A549 (cell line): ENCODE measurements at regions not wholly inside any gene's neighbourhood (a gene's known extent, or its start where the extent isn't known, plus 50 kb on each side); places are given as distances from the start of the nearest gene placed in this dataset.

Source experiments
- ATAC-seq, 2 experiments: fragments of 200-7000 bp in 1 of 2; fragments of >200 bp in 1 of 2; cut with Nextera tagmentation in 1 of 2; cut with Tn5 transposase in 1 of 2; 3 replicates each; pipeline versions ENCODE4 v1.8.0 to v1.9.1; 2018 to 2020; ENCODE audit warnings: mild to moderate bottlenecking in 1 of 2, moderate library complexity in 1 of 2
- CTCF ChIA-PET: fragments of 300-600 bp; sonication (Branson Sonifier 250); formaldehyde crosslinking; extraction: SDS; loops from one replicate; lab custom pipeline; 2021; ENCODE audit warnings: antibody characterized with exemption, inconsistent platforms; lab: Yijun Ruan, JAX
- POLR2A ChIA-PET: fragments of 350-600 bp; formaldehyde crosslinking; extraction: SDS; loops from one replicate; lab custom pipeline; 2021; ENCODE audit warnings: antibody characterized with exemption, inconsistent platforms; lab: Yijun Ruan, JAX
- DNase-seq, 2 experiments: peaks; one replicate each; pipeline versions ENCODE4 v3.0.0 to v3.0.0-alpha.2; 2011 to 2016; ENCODE audit warnings: low read depth in 1 of 2, low spot score in 1 of 2
- FAIRE-seq: peaks from 2 replicates; lab custom pipeline; 2011; peaks lifted over from hg19 to GRCh38; lab: Jason Lieb, UNC
- H3K27ac ChIP-seq, 2 experiments: fragments of >200 bp; sonication (Bioruptor Twin); formaldehyde crosslinking; 3 replicates each; pipeline ENCODE4 v1.5.1; 2016 to 2017
- H3K4me1 ChIP-seq: fragments of >200 bp; sonication (Bioruptor Twin); formaldehyde crosslinking; 3 replicates; pipeline ENCODE4 v1.6.1; 2016
- H3K4me2 ChIP-seq: fragments of >200 bp; sonication (Bioruptor Twin); formaldehyde crosslinking; 3 replicates; pipeline ENCODE4 v1.6.1; 2016
- H3K4me3 ChIP-seq: fragments of >200 bp; sonication (Bioruptor Twin); formaldehyde crosslinking; 3 replicates; pipeline ENCODE4 v1.5.1; 2016
- H3K9me3 ChIP-seq: fragments of >200 bp; sonication (Bioruptor Twin); formaldehyde crosslinking; 3 replicates; pipeline ENCODE4 v1.6.1; 2016
- ATOH8 ChIP-seq: fragments of 250-450 bp; sonication (Bioruptor Pico); IDR thresholded peaks from 2 replicates; pipeline ENCODE4 v1.5.0; 2020; ENCODE audit warnings: low read depth, mild to moderate bottlenecking, moderate library complexity
- BCL3 ChIP-seq: fragments of >200 bp; sonication (Bioruptor Twin); formaldehyde crosslinking; IDR thresholded peaks from 3 replicates; pipeline ENCODE4 v1.6.1; 2016
- BHLHE40 ChIP-seq: IDR thresholded peaks from 2 replicates; pipeline ENCODE4 v1.6.1; 2012; ENCODE audit warnings: low read depth, low read length, inconsistent platforms
- EHMT2 ChIP-seq: fragments of 200-600 bp; sonication (generic); IDR thresholded peaks from 2 replicates; pipeline ENCODE4 v1.6.1; 2016; ENCODE audit warnings: antibody characterized with exemption, low read depth, mild to moderate bottlenecking, moderate library complexity
- FOSB ChIP-seq: fragments of 250-450 bp; sonication (Bioruptor Pico); IDR thresholded peaks from 2 replicates; pipeline ENCODE4 v1.5.0; 2020; ENCODE audit warnings: mild to moderate bottlenecking, moderate library complexity
- FOSL2 ChIP-seq, 2 experiments: fragments of 450-650 bp in 1 of 2; fragments of >200 bp in 1 of 2; sonication (Bioruptor Twin) in 1 of 2; formaldehyde crosslinking; IDR thresholded peaks; 2 replicates each; pipeline versions ENCODE4 v1.5.0 to v1.6.1; 2016 to 2020; ENCODE audit warnings: mild to moderate bottlenecking in 1 of 2, moderate library complexity in 1 of 2
- GATA3 ChIP-seq: IDR thresholded peaks from 2 replicates; pipeline ENCODE4 v1.6.1; 2012; ENCODE audit warnings: borderline replicate concordance
- HMGXB4 ChIP-seq: fragments of 250-450 bp; sonication (Bioruptor Pico); IDR thresholded peaks from 2 replicates; pipeline ENCODE4 v1.5.0; 2021; ENCODE audit warnings: mild to moderate bottlenecking, moderate library complexity, borderline replicate concordance
- HOXA7 ChIP-seq: fragments of 250-450 bp; sonication (Bioruptor Pico); IDR thresholded peaks from 2 replicates; pipeline ENCODE4 v1.5.0; 2020; ENCODE audit warnings: mild to moderate bottlenecking, moderate library complexity
- HOXB13 ChIP-seq: fragments of 250-450 bp; sonication (Bioruptor Pico); IDR thresholded peaks from 2 replicates; pipeline ENCODE4 v1.5.0; 2020; ENCODE audit warnings: low read depth, mild to moderate bottlenecking, moderate library complexity
- JUN ChIP-seq, 2 experiments: fragments of >200 bp; sonication (Bioruptor Twin); formaldehyde crosslinking; IDR thresholded peaks; 2 replicates in 1 of 2; 3 replicates in 1 of 2; pipeline ENCODE4 v1.6.1; 2016 to 2017
- MAX ChIP-seq: IDR thresholded peaks from 2 replicates; pipeline ENCODE4 v1.6.1; 2012
- MYC ChIP-seq: IDR thresholded peaks from 2 replicates; pipeline ENCODE4 v1.6.1; 2012; ENCODE audit warnings: mild to moderate bottlenecking, inconsistent platforms, low read length, improper control_type of control experiment, borderline replicate concordance
- NFE2L2 ChIP-seq: fragments of 150-350 bp; conservative IDR thresholded peaks from 2 replicates; pipeline ENCODE4 v1.6.1; 2014; ENCODE audit warnings: low read length
- NPAS2 ChIP-seq: fragments of 250-450 bp; sonication (Bioruptor Pico); IDR thresholded peaks from 2 replicates; pipeline ENCODE4 v1.8.0; 2022; ENCODE audit warnings: mild to moderate bottlenecking, moderate library complexity, borderline replicate concordance
- NR3C1 ChIP-seq: fragments of >200 bp; sonication (Bioruptor Twin); formaldehyde crosslinking; IDR thresholded peaks from 3 replicates; pipeline ENCODE4 v1.6.1; 2017
- RAD21 ChIP-seq, 2 experiments: fragments of >200 bp in 1 of 2; sonication (Bioruptor Twin) in 1 of 2; formaldehyde crosslinking in 1 of 2; IDR thresholded peaks in 1 of 2; conservative IDR thresholded peaks in 1 of 2; 2 replicates in 1 of 2; 3 replicates in 1 of 2; pipeline ENCODE4 v1.6.1; 2012 to 2018; ENCODE audit warnings: inconsistent platforms in 1 of 2
- RARB ChIP-seq: fragments of 250-450 bp; sonication (Bioruptor Pico); IDR thresholded peaks from 2 replicates; pipeline ENCODE4 v1.8.0; 2021; ENCODE audit warnings: mild to moderate bottlenecking, moderate library complexity
- TP53 ChIP-seq: fragments of 250-450 bp; sonication (Bioruptor Pico); IDR thresholded peaks from 2 replicates; pipeline ENCODE4 v1.5.0; 2021; ENCODE audit warnings: mild to moderate bottlenecking, moderate library complexity
- USF2 ChIP-seq: fragments of 450-650 bp; IDR thresholded peaks from 2 replicates; pipeline ENCODE4 v1.6.1; 2014; ENCODE audit warnings: antibody characterized with exemption
- ZFP36 ChIP-seq: fragments of 450-650 bp; IDR thresholded peaks from 2 replicates; pipeline ENCODE4 v1.6.1; 2014; ENCODE audit warnings: borderline replicate concordance; ENCODE audit not compliant: partially characterized antibody
- ZSCAN20 ChIP-seq: fragments of 250-450 bp; sonication (Bioruptor Pico); IDR thresholded peaks from 2 replicates; pipeline ENCODE4 v1.8.0; 2022; ENCODE audit warnings: mild to moderate bottlenecking, moderate library complexity
- WGBS: methylation state at CpG from one replicate; pipeline ENCODE4 v1.1.6; 2017; ENCODE audit errors: missing lambda C conversion rate; 5-methylcytosine and 5-hydroxymethylcytosine counted together
- TF ChIP-seq, protein P1 (sequence below): fragments of 150-350 bp; IDR thresholded peaks from 2 replicates; pipeline ENCODE4 v1.6.1; 2014; ENCODE audit warnings: low read depth, mild to moderate bottlenecking, low read length
- TF ChIP-seq, protein P2 (sequence below): fragments of >200 bp; sonication (Bioruptor Twin); formaldehyde crosslinking; IDR thresholded peaks from 3 replicates; pipeline ENCODE4 v1.5.1; 2016

DNA sequence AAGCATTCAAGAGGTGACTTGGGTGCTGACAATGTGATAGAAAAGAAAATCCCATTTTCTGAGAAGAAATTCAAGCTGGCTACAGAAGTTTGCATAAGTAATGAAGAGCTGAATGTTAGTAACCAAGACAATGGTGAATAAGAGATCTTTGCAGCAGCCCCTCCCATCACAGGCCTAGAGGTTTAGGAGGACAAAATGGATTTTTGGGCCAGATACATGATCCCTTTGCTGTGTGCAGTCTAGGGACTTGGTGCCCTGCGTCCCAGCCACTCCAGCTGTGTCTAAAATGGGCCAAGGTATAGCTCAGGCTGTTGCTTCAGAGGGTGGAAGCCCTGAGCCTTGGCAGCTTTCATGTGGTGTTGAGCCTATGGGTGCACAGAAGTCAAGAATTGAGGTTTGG, 107.0 kb upstream of the EPHA5 start:
- FAIRE-seq (no peak), ATAC-seq (no peak), DNase-seq (no peak)
- H3K27ac ChIP-seq: no peak overlapping the region
- H3K9me3 ChIP-seq: no peaks in the 10 kb centered on the region
- WGBS: 17% methylated on average over 1 of the region's 1 CpG
- no peak overlapping the region for H3K4me2 ChIP-seq
- no peaks in the 10 kb centered on the region for H3K4me1 ChIP-seq
- ChIA-PET POLR2A (no interaction called here), CTCF (no interaction called here)
- no peak overlapping the region for H3K4me3 ChIP-seq
- TF ChIP-seq RARB (CRISPR knock-in tag): no peak
- peak; percentile 51 for TF ChIP-seq ZFP36

GRCh38 chr4:65773636-65774035, 103.3 kb upstream of the EPHA5 start:
- TF ChIP-seq BHLHE40 (no peak), FOSL2 (IDR thresholded peaks at IDR 0.05) (no peak), FOSL2 (CRISPR knock-in tag; IDR thresholded peaks at IDR 0.05) (no peak), TP53 (no peak), MAX (no peak), HMGXB4 (no peak), RARB (CRISPR knock-in tag) (no peak), NPAS2 (CRISPR knock-in tag) (no peak), MYC (no peak), HOXB13 (CRISPR knock-in tag) (no peak), FOSB (CRISPR knock-in tag) (no peak), EHMT2 (no peak)
- TF ChIP-seq, protein P1, sequence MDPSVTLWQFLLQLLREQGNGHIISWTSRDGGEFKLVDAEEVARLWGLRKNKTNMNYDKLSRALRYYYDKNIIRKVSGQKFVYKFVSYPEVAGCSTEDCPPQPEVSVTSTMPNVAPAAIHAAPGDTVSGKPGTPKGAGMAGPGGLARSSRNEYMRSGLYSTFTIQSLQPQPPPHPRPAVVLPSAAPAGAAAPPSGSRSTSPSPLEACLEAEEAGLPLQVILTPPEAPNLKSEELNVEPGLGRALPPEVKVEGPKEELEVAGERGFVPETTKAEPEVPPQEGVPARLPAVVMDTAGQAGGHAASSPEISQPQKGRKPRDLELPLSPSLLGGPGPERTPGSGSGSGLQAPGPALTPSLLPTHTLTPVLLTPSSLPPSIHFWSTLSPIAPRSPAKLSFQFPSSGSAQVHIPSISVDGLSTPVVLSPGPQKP: no peak
- no peak overlapping the region for H3K4me2 ChIP-seq
- H3K27ac ChIP-seq: no peak overlapping the region
- FAIRE-seq (no peak), DNase-seq (no peak), ATAC-seq (no peak)
- WGBS: 47% methylated on average over 4 of the region's 6 CpGs
- no peaks in the 10 kb centered on the region for H3K4me1 ChIP-seq
- CTCF ChIA-PET: no interaction called here
- H3K9me3 ChIP-seq: no peaks in the 10 kb centered on the region
- H3K4me3 ChIP-seq: no peak overlapping the region
- POLR2A ChIA-PET: no interaction called here

GRCh38 chr4:65747386-65747785, 77.1 kb upstream of the EPHA5 start:
- no peak overlapping the region for H3K4me3 ChIP-seq
- no peak overlapping the region for H3K27ac ChIP-seq
- 5% methylated on average over 2 of the region's 2 CpGs for WGBS
- FAIRE-seq: no peak
- no peak for ATAC-seq
- POLR2A ChIA-PET: no interaction called here
- no peaks in the 10 kb centered on the region for H3K9me3 ChIP-seq
- no peak for DNase-seq
- H3K4me2 ChIP-seq: no peak overlapping the region
- H3K4me1 ChIP-seq: no peaks in the 10 kb centered on the region
- CTCF ChIA-PET: no interaction called here
- TF ChIP-seq RARB (CRISPR knock-in tag): no peak
- TF ChIP-seq GATA3: no peak
- TF ChIP-seq NPAS2 (CRISPR knock-in tag): no peak
- TF ChIP-seq TP53: no peak
- no peak for TF ChIP-seq ZSCAN20
- TF ChIP-seq USF2: no peak
- no peak for TF ChIP-seq EHMT2
- TF ChIP-seq BCL3: no peak
- TF ChIP-seq HOXA7: no peak
- no peak for TF ChIP-seq RAD21 (conservative IDR thresholded peaks at IDR 0.05 in 1 of 2, IDR thresholded peaks at IDR 0.05 in 1 of 2)
- TF ChIP-seq MYC: no peak
- TF ChIP-seq FOSL2 (IDR thresholded peaks at IDR 0.05): no peak
- TF ChIP-seq FOSL2 (CRISPR knock-in tag; IDR thresholded peaks at IDR 0.05): no peak
- TF ChIP-seq MAX: no peak
- TF ChIP-seq JUN (IDR thresholded peaks at IDR 0.05): no peak
- TF ChIP-seq NFE2L2: no peak
- TF ChIP-seq NR3C1: no peak
- TF ChIP-seq ATOH8 (CRISPR knock-in tag): no peak
- TF ChIP-seq, protein P2, sequence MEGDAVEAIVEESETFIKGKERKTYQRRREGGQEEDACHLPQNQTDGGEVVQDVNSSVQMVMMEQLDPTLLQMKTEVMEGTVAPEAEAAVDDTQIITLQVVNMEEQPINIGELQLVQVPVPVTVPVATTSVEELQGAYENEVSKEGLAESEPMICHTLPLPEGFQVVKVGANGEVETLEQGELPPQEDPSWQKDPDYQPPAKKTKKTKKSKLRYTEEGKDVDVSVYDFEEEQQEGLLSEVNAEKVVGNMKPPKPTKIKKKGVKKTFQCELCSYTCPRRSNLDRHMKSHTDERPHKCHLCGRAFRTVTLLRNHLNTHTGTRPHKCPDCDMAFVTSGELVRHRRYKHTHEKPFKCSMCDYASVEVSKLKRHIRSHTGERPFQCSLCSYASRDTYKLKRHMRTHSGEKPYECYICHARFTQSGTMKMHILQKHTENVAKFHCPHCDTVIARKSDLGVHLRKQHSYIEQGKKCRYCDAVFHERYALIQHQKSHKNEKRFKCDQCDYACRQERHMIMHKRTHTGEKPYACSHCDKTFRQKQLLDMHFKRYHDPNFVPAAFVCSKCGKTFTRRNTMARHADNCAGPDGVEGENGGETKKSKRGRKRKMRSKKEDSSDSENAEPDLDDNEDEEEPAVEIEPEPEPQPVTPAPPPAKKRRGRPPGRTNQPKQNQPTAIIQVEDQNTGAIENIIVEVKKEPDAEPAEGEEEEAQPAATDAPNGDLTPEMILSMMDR: no peak
